K562 (cell line): ENCODE measurements at regions not wholly inside any gene's neighbourhood (a gene's known extent, or its start where the extent isn't known, plus 50 kb on each side); places are given as distances from the start of the nearest gene placed in this dataset.

Source experiments
- ATAC-seq: fragments of 200-7000 bp; cut with Tn5 transposase; 3 replicates; pipeline ENCODE4 v1.9.1; 2020; ENCODE audit warnings: moderate library complexity
- BruUV-seq: library from RNA; stranded (reverse); fragments of 400-500 nt; replicated peaks from 2 replicates; lab custom pipeline; 2021; lab: Mats Ljungman, UMichigan
- CTCF ChIA-PET: fragments of 300-600 bp; formaldehyde crosslinking; extraction: SDS; loops from one replicate; lab custom pipeline; 2021; ENCODE audit warnings: low intra/inter-chr PET ratio; lab: Yijun Ruan, JAX
- POLR2A ChIA-PET: fragments of 300-600, 350-650 bp; sonication (Branson Sonifier 250); formaldehyde crosslinking; extraction: SDS; loops from one replicate; lab custom pipeline; 2021; ENCODE audit warnings: antibody characterized with exemption, inconsistent platforms; lab: Yijun Ruan, JAX
- DNase-seq, 4 experiments: peaks; one replicate each; pipeline versions ENCODE4 v3.0.0 to v3.0.0-alpha.2; 2011 to 2018; ENCODE audit warnings: low spot score in 3 of 4, mixed read lengths in 3 of 4; ENCODE audit errors: extremely low read depth in 1 of 4
- FAIRE-seq: peaks from 2 replicates; lab custom pipeline; 2011; peaks lifted over from hg19 to GRCh38; lab: Jason Lieb, UNC
- H2AFZ ChIP-seq: 2 replicates; pipeline ENCODE4 v1.6.0; 2011; ENCODE audit warnings: low read depth, low read length, control low read depth, inconsistent platforms
- H3K27ac ChIP-seq: fragments of 200-600 bp; 3 replicates; pipeline ENCODE4 v1.8.0; 2011; ENCODE audit warnings: low read depth, mild to moderate bottlenecking, control low read depth, inconsistent platforms, low read length, moderate library complexity, mixed read lengths; ENCODE audit errors: extremely low read depth
- H3K27me3 ChIP-seq, 2 experiments: fragments of 300-600 bp in 1 of 2; 2 replicates in 1 of 2; 3 replicates in 1 of 2; pipeline versions ENCODE4 v1.6.0 to v1.8.0; 2011; ENCODE audit warnings: inconsistent platforms in 2 of 2, low read length in 2 of 2, mild to moderate bottlenecking in 1 of 2, mixed read lengths in 1 of 2, moderate library complexity in 1 of 2; ENCODE audit not compliant: control insufficient read depth in 2 of 2, insufficient read depth in 2 of 2
- H3K36me3 ChIP-seq: fragments of 300-600 bp; 3 replicates; pipeline ENCODE4 v1.8.0; 2011; ENCODE audit warnings: mild to moderate bottlenecking, low read length, inconsistent platforms; ENCODE audit not compliant: control insufficient read depth, insufficient read depth
- H3K4me1 ChIP-seq, 2 experiments: fragments of 200-600 bp in 1 of 2; replicated peaks in 1 of 2; 2 replicates in 1 of 2; 3 replicates in 1 of 2; pipeline versions ENCODE4 v1.5.1 to v1.8.0; 2011; ENCODE audit warnings: inconsistent platforms in 2 of 2, low read length in 2 of 2, mild to moderate bottlenecking in 1 of 2, mixed read lengths in 1 of 2, moderate library complexity in 1 of 2; ENCODE audit not compliant: control insufficient read depth in 2 of 2, insufficient read depth in 2 of 2
- H3K4me2 ChIP-seq: 2 replicates; pipeline ENCODE4 v1.6.1; 2011; ENCODE audit warnings: low read length, control low read depth, inconsistent platforms, mixed read lengths; ENCODE audit not compliant: insufficient read depth
- H3K4me3 ChIP-seq: fragments of 200-600 bp; sonication (generic), shearing (Covaris generic); 2 replicates; pipeline ENCODE4 v1.5.1; 2016; ENCODE audit warnings: control low read depth, inconsistent platforms
- H3K79me2 ChIP-seq: fragments of 200-600 bp; 3 replicates; pipeline ENCODE4 v1.8.0; 2011; ENCODE audit warnings: low read length, inconsistent platforms; ENCODE audit not compliant: control insufficient read depth, insufficient read depth
- H3K9ac ChIP-seq, 2 experiments: 2 replicates each; pipeline versions ENCODE4 v1.6.0 to v1.6.1; 2011; ENCODE audit warnings: low read depth in 2 of 2, low read length in 2 of 2, control low read depth in 1 of 2, inconsistent platforms in 1 of 2, mild to moderate bottlenecking in 1 of 2, mixed read lengths in 1 of 2; ENCODE audit not compliant: insufficient read depth in 1 of 2
- H3K9me1 ChIP-seq: one replicate; pipeline ENCODE4 v1.6.0; 2011; ENCODE audit warnings: inconsistent platforms, mild to moderate bottlenecking, low read length, moderate library complexity; ENCODE audit not compliant: control insufficient read depth, insufficient read depth
- H3K9me3 ChIP-seq: replicated peaks from 2 replicates; pipeline ENCODE4 v1.5.1; 2011; ENCODE audit warnings: low read depth, low read length, inconsistent platforms; ENCODE audit not compliant: control insufficient read depth, insufficient read depth
- H4K20me1 ChIP-seq: replicated peaks from 2 replicates; pipeline ENCODE4 v1.6.1; 2011; ENCODE audit warnings: low read length, inconsistent platforms, mixed read lengths; ENCODE audit not compliant: control insufficient read depth, insufficient read depth
- BRF1 ChIP-seq: IDR thresholded peaks from 3 replicates; pipeline ENCODE4 v1.6.1; 2011; ENCODE audit warnings: borderline replicate concordance, mild to moderate bottlenecking; ENCODE audit not compliant: insufficient read length; ENCODE audit errors: extremely low read depth
- CHCHD3 ChIP-seq: fragments of 250-450 bp; sonication (Bioruptor Pico); IDR thresholded peaks from 2 replicates; pipeline ENCODE4 v2.1.2; 2022; ENCODE audit warnings: mild to moderate bottlenecking
- ETV6 ChIP-seq, 3 experiments: fragments of 150-350 bp in 1 of 3; sonication (generic) in 1 of 3; formaldehyde crosslinking in 1 of 3; IDR thresholded peaks; 2 replicates each; pipeline versions ENCODE4 v1.6.1 to v1.8.0; 2014 to 2022; ENCODE audit warnings: borderline replicate concordance in 2 of 3, low read depth in 2 of 3, antibody characterized with exemption in 1 of 3, low read length in 1 of 3, mild to moderate bottlenecking in 1 of 3, missing genetic modification reagents in 1 of 3
- KAT8 ChIP-seq: fragments of 450-650 bp; IDR thresholded peaks from 2 replicates; pipeline ENCODE4 v1.6.1; 2016; ENCODE audit warnings: low read depth, mild to moderate bottlenecking
- LARP7 ChIP-seq: fragments of 450-650 bp; IDR thresholded peaks from 2 replicates; pipeline ENCODE4 v1.6.1; 2016
- MEF2D ChIP-seq: conservative IDR thresholded peaks from 2 replicates; pipeline ENCODE4 v1.6.1; 2016; ENCODE audit warnings: low read depth, missing genetic modification characterization, missing compliant biosample characterization
- POLR2AphosphoS5 ChIP-seq: IDR thresholded peaks from 2 replicates; pipeline ENCODE4 v1.6.1; 2011; ENCODE audit warnings: mild to moderate bottlenecking, low read depth, low read length, moderate library complexity; ENCODE audit not compliant: control insufficient read depth, insufficient read depth
- POLR2H ChIP-seq: IDR thresholded peaks from 2 replicates; pipeline ENCODE4 v1.6.1; 2016; ENCODE audit warnings: missing genetic modification characterization, low read depth, mild to moderate bottlenecking, control low read depth, missing compliant biosample characterization, moderate library complexity
- SRSF1 ChIP-seq: fragments of 200-400 bp; formaldehyde crosslinking; IDR thresholded peaks from 2 replicates; pipeline ENCODE4 v1.6.1; 2017; ENCODE audit warnings: mild to moderate bottlenecking, low read depth, low read length, moderate library complexity
- ZNF165 ChIP-seq: fragments of 250-450 bp; sonication (Bioruptor Pico); IDR thresholded peaks from 2 replicates; pipeline ENCODE4 v1.4.0; 2020; ENCODE audit warnings: borderline replicate concordance
- ZNF24 ChIP-seq: fragments of 450-650 bp; IDR thresholded peaks from 2 replicates; pipeline ENCODE4 v1.6.1; 2016
- WGBS: fragments of 100-300 bp; shearing (Covaris generic); methylation state at CpG from one replicate; pipeline ENCODE4 v1.1.6; 2016; ENCODE audit warnings: low coverage, mixed read lengths; ENCODE audit not compliant: insufficient coverage; ENCODE audit errors: missing lambda C conversion rate; 5-methylcytosine and 5-hydroxymethylcytosine counted together
- in situ Hi-C: fragments of 300-500 bp; cut with MboI; formaldehyde crosslinking; loops from 4 replicates; pipeline ENCODE4 v1.15.0; 2018; ENCODE audit warnings: inconsistent platforms, mixed read lengths
- intact Hi-C: fragments of 100-400 bp; cut with micrococcal nuclease; formaldehyde crosslinking; loops from 2 replicates; pipeline ENCODE4 v1.14.2; 2022
- TF ChIP-seq, protein P1 (sequence below): fragments of 250-450 bp; sonication (Bioruptor Pico); IDR thresholded peaks from 2 replicates; pipeline ENCODE4 v1.8.0; 2021; ENCODE audit warnings: borderline replicate concordance, mild to moderate bottlenecking, moderate library complexity; ENCODE audit not compliant: poor library complexity, severe bottlenecking
- TF ChIP-seq, protein P2 (sequence below): fragments of 250-450 bp; sonication (Bioruptor Pico); IDR thresholded peaks from 2 replicates; pipeline ENCODE4 v1.5.0; 2020; ENCODE audit warnings: mild to moderate bottlenecking, borderline replicate concordance

DNA sequence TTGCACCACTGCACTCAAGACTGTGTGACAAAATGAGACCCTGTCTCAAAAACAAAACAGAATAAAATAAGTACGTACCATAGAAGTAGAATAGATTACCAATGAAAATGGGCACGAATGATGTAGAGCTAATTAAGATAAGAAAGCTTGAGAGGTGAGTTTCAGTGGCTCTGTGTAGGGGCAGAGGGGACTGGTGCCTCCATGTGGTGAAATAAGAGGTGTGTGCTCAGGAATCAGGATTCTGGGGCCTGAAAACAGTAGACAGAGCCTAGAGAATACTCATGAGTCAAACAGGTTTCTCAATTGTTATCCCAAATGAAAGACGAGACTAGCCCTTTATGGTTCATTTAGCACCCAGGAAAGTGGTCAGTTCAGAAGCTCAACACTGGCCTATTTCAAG, 1145.1 kb downstream of the FLRT2 start:
- ChIA-PET CTCF (no interaction called here), POLR2A (no interaction called here)
- H3K9me1 ChIP-seq: no peaks in the 10 kb centered on the region
- intact Hi-C loops: no loop called here
- H3K9ac ChIP-seq: no peak overlapping the region
- no peak overlapping the region for H2AFZ ChIP-seq
- no peak overlapping the region for H3K4me3 ChIP-seq
- no peak for ATAC-seq
- no peaks in the 10 kb centered on the region for H4K20me1 ChIP-seq
- H3K36me3 ChIP-seq: no peaks in the 10 kb centered on the region
- H3K27ac ChIP-seq: no peak overlapping the region
- H3K79me2 ChIP-seq: no peaks in the 10 kb centered on the region
- DNase-seq: no peak
- WGBS: 4% methylated on average over 3 of the region's 3 CpGs
- no peaks in the 10 kb centered on the region for H3K4me1 ChIP-seq
- no peak for FAIRE-seq
- TF ChIP-seq SRSF1: no peak
- TF ChIP-seq POLR2H: no peak
- TF ChIP-seq ETV6 (IDR thresholded peaks at IDR 0.05; ENCODE audit: borderline replicate concordance in 1 of 2, low read depth in 2 of 2, low read length in 1 of 2): no peak
- no peak for TF ChIP-seq ETV6 (CRISPR knock-in tag; IDR thresholded peaks at IDR 0.05; ENCODE audit: borderline replicate concordance)
- TF ChIP-seq, protein P1, sequence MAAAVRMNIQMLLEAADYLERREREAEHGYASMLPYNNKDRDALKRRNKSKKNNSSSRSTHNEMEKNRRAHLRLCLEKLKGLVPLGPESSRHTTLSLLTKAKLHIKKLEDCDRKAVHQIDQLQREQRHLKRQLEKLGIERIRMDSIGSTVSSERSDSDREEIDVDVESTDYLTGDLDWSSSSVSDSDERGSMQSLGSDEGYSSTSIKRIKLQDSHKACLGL (CRISPR knock-in tag): no peak
- TF ChIP-seq ZNF165 (CRISPR knock-in tag): no peak
- TF ChIP-seq POLR2AphosphoS5: no peak
- no peak for TF ChIP-seq CHCHD3
- TF ChIP-seq, protein P2, sequence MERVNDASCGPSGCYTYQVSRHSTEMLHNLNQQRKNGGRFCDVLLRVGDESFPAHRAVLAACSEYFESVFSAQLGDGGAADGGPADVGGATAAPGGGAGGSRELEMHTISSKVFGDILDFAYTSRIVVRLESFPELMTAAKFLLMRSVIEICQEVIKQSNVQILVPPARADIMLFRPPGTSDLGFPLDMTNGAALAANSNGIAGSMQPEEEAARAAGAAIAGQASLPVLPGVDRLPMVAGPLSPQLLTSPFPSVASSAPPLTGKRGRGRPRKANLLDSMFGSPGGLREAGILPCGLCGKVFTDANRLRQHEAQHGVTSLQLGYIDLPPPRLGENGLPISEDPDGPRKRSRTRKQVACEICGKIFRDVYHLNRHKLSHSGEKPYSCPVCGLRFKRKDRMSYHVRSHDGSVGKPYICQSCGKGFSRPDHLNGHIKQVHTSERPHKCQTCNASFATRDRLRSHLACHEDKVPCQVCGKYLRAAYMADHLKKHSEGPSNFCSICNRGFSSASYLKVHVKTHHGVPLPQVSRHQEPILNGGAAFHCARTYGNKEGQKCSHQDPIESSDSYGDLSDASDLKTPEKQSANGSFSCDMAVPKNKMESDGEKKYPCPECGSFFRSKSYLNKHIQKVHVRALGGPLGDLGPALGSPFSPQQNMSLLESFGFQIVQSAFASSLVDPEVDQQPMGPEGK: no peak
- TF ChIP-seq MEF2D (tag): no peak
- TF ChIP-seq LARP7: no peak
- TF ChIP-seq BRF1: no peak
- TF ChIP-seq KAT8: no peak
- TF ChIP-seq ZNF24: no peak
- H3K27me3 ChIP-seq: no peaks in the 10 kb centered on the region
- no peaks in the 10 kb centered on the region for H3K9me3 ChIP-seq
- in situ Hi-C loops: no loop called here
- no TSS peak for BruUV-seq
- no peak overlapping the region for H3K4me2 ChIP-seq
